ENCODE measurements at regions not wholly inside any gene's neighbourhood (a gene's known extent, or its start where the extent isn't known, plus 50 kb on each side); places are given as distances from the start of the nearest gene placed in this dataset.

GRCh38 chr17:77375108-77375916 lies 234.5 kb downstream of the SEC14L1 start:
- Histone ChIP-seq H3K36me3 (ENCODE audit: control insufficient read depth, insufficient read depth, low read length) (no peaks in the 10 kb centered on the region), H3K4me3 (replicated peaks; ENCODE audit: low read depth, low read length) (no peak overlapping the region), H3K27me3 (replicated peaks; ENCODE audit: control insufficient read depth, insufficient read depth, low read length) (no peaks in the 10 kb centered on the region)
- DNase-seq (ENCODE audit: extremely low read depth, insufficient read length), result no peak
- TF ChIP-seq CTCF (IDR thresholded peaks at IDR 0.05; ENCODE audit: insufficient read depth, low read length, poor library complexity, severe bottlenecking), result no peak

GRCh38 chr17:77375917-77376651 lies 235.3 kb downstream of the SEC14L1 start:
- no peaks in the 10 kb centered on the region for H3K36me3 ChIP-seq (ENCODE audit: control insufficient read depth, insufficient read depth, low read length)
- no peak for TF ChIP-seq CTCF (IDR thresholded peaks at IDR 0.05; ENCODE audit: insufficient read depth, low read length, poor library complexity, severe bottlenecking)
- DNase-seq (ENCODE audit: extremely low read depth, insufficient read length), result no peak
- no peaks in the 10 kb centered on the region for H3K27me3 ChIP-seq (replicated peaks; ENCODE audit: control insufficient read depth, insufficient read depth, low read length)
- no peak overlapping the region for H3K4me3 ChIP-seq (replicated peaks; ENCODE audit: low read depth, low read length)

GRCh38 chr17:77376795-77377709 lies 236.3 kb downstream of the SEC14L1 start:
- no peak for TF ChIP-seq CTCF (IDR thresholded peaks at IDR 0.05; ENCODE audit: insufficient read depth, low read length, poor library complexity, severe bottlenecking)
- H3K27me3 ChIP-seq (replicated peaks; ENCODE audit: control insufficient read depth, insufficient read depth, low read length), result no peaks in the 10 kb centered on the region
- no peak for DNase-seq (ENCODE audit: extremely low read depth, insufficient read length)
- no peak overlapping the region for H3K4me3 ChIP-seq (replicated peaks; ENCODE audit: low read depth, low read length)
- H3K36me3 ChIP-seq (ENCODE audit: control insufficient read depth, insufficient read depth, low read length), result no peaks in the 10 kb centered on the region

- TF ChIP-seq CTCF (IDR thresholded peaks at IDR 0.05; ENCODE audit: insufficient read depth, low read length, poor library complexity, severe bottlenecking), result no peak
- no peak for DNase-seq (ENCODE audit: extremely low read depth, insufficient read length)
- no peaks in the 10 kb centered on the region for H3K36me3 ChIP-seq (ENCODE audit: control insufficient read depth, insufficient read depth, low read length)
- no peak overlapping the region for H3K4me3 ChIP-seq (replicated peaks; ENCODE audit: low read depth, low read length)
- H3K27me3 ChIP-seq (replicated peaks; ENCODE audit: control insufficient read depth, insufficient read depth, low read length), result no peaks in the 10 kb centered on the region
Measured at GRCh38 chr17:77377710-77378235, 237.0 kb downstream of the SEC14L1 start.

GRCh38 chr17:77378318-77379064 lies 237.7 kb downstream of the SEC14L1 start:
- H3K27me3 ChIP-seq (replicated peaks; ENCODE audit: control insufficient read depth, insufficient read depth, low read length), result no peaks in the 10 kb centered on the region
- no peak for TF ChIP-seq CTCF (IDR thresholded peaks at IDR 0.05; ENCODE audit: insufficient read depth, low read length, poor library complexity, severe bottlenecking)
- H3K36me3 ChIP-seq (ENCODE audit: control insufficient read depth, insufficient read depth, low read length), result no peaks in the 10 kb centered on the region; the same call in 1 of the 2 replicates
- no peak overlapping the region for H3K4me3 ChIP-seq (replicated peaks; ENCODE audit: low read depth, low read length)
- DNase-seq (ENCODE audit: extremely low read depth, insufficient read length), result no peak

All from GM06990 (cell line).